Nucleus accumbens (tissue), 56 donors: ENCODE measurements at regions not wholly inside any gene's neighbourhood (a gene's known extent, or its start where the extent isn't known, plus 50 kb on each side); places are given as distances from the start of the nearest gene placed in this dataset.

ENCODE experiments used
- DNase-seq, 56 donors: peaks; one replicate each; lab custom pipeline; 2025; lab: John Stamatoyannopoulos, UW

DNA sequence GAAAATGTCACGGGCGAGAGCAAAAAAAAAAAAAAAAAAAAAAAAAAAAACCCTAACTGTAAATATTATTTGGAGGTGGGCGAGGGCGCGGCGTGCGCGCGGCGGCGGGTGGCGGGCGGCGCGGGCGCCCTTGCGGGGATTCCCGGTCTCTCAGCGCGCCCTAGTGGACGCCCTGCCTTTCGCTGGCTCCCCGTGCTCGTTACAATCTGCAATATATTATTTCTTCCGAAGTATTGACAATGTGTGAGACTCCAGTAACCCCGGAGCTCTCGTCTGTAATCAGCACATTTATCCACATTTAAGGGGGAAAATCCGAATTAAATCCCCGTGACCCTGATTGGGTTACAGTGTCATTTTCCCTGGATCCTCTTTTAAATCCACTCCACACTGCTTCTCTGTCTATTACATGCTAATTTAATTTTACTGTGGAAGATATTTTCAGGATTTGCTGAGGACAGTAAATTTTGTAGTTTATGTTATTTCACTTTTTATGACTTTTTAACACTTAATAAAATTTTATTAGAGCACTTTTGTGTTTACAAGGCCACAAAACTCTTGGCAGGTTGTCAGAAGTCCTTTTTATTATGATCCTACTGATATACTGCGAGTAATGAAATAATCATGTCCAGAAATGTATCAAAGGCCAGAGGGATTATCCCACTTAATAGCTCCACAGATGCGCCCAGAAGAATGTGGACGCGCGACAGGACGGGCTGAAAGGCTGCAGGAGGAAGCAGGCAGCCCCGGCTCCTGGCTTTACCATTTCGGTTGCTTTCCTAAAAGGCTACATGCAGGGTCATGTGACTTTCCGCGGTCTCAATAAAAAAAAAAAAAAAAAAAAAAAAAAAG, 369.1 kb downstream of the MTX2 start:
- DNase-seq: peak in 40 of 56 donors; percentile 3 to 78 (median 36)

DNA sequence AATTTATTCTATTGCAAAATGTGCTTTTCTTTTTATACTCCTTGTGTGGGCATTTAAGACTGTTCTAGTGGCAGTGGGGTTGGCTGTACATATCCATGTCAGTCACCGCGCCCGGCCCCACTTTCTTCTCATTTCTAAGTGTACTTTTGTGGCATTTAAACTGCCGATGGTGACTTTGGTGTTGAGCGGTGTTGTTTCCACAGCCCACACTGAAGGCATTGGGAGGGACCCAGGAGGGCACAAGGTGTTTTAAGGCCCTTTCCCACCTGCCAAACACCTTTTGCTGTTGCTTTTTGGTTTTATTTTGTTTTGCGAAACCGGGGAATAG, 369.7 kb downstream of the MTX2 start:
- DNase-seq: no peak

- DNase-seq: no peak
Measured at GRCh38 chr2:176639671-176640070, 370.4 kb downstream of the MTX2 start.

DNA sequence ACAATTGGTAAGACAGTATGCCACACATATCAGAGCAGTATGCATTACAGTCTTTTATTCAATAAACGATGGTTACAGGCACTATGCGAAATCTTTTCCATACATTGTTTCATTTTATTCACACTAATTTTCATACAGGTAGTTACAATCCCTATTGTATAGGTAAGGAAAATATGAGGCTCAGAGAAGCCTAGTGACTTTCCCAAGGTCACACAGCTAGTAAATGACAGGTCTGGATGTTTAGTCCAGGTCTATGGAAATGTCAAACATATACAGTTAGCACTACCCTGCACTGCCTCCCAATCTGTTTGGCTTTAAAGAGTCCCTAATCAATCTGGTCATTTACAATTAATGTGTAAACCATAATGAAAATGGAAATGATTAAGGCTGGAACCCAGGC, 372.2 kb downstream of the MTX2 start:
- DNase-seq: no peak

GRCh38 chr2:176642074-176642473, 372.8 kb downstream of the MTX2 start:
- no peak for DNase-seq

DNA sequence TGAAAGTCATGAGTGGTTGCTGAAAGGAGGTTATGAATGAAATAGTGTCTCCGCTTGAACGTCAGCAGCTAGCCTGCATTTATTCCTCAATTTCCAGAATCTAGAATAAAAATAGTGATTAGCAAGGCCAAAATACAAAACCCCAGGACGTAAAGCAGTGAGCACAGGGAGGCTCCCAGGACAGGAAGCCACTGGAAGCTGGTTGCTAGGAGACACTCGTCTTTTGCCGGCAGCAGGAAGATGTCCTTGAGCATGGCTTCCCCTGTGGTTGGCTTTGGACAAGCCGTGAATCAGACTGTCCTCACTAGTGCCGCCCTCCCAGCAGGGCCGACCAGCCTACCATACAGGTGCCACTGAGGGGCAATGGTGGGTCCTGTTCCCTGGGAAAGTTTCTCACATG, 374.4 kb downstream of the MTX2 start:
- no peak for DNase-seq

DNA sequence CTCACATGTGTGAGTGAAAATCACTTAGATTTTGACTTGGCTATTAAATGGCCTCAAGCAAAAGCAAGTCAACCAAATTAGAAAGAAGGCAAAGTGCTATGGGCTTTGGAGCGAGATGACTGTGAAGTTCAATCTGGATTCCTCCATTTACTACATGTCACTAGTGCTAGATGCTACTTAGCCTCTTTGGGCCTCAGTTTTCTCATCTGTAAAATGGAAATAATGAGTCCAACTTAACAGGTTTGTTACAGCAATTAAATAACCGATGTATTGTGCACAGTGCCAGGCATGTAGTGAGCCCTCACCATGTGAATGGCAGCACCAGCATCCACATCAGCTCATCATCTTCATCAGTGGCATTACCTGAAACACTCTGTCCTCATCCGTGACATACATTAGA, 376.3 kb downstream of the MTX2 start:
- no peak for DNase-seq

DNA sequence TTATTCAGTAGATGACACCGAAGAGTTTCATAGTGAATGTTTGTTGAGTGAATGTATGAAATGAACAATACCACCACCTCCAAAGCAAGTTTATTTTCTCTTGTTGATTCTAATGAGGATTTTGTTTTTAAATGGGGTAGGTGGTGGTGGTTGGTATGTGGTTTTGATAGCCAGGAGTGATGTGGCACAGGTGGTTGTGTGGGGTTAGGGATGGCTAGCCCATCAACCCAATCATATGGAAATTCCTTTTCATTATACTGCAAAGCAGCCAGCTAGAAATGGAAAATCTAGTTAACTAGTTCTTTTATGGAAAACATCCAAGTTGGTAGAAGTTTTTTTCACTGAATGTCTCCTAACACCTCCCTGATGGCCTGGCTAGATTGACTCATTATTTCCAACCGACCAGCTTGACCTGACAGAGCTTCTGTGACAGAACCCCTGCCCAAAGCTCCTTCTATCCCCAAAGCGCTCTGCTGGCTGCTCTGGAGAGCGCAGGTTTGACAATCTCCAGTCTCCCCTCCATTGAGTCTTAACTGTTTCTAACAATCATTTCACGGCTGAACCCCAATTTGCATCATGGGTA, 376.9 kb downstream of the MTX2 start:
- DNase-seq: no peak

DNA sequence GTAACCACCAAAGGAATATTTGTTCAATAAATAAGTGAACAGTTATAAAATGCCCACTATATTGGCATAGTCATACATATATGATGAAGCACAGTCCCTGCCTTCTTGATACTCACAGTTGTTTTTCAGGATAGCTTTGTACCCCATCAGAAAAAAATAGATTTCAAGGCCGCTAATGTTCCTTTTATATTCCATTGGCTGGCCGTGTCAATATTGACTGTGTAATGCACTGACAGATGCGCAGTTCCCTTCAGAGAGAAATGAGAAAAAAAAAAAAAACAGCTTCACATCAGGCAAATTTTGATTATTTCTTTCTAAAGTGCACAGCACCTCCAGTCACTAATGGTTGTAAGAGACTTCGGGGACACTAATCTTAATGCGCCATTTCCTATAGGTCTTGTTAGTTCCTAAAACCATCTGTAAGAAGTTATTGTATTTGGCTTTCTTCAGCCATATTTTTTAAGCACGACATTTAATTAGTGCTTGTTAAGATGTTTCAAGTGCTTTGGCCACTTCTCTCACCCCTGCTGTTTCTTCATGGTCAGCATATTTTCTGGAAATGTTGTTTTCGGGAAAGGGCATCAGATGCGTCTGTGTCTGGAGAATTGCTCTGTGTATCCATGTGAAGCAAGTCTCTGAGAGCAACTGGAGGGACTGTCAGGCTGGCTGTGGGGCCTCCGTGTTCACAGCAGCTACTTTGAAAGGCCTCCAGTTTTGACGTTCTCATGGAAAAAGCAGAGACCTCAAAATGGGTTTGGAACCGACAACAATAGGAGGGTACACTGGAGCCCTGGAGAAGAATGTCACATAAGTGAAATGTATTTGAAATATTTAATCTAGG, 378.3 kb downstream of the MTX2 start:
- no peak for DNase-seq

DNA sequence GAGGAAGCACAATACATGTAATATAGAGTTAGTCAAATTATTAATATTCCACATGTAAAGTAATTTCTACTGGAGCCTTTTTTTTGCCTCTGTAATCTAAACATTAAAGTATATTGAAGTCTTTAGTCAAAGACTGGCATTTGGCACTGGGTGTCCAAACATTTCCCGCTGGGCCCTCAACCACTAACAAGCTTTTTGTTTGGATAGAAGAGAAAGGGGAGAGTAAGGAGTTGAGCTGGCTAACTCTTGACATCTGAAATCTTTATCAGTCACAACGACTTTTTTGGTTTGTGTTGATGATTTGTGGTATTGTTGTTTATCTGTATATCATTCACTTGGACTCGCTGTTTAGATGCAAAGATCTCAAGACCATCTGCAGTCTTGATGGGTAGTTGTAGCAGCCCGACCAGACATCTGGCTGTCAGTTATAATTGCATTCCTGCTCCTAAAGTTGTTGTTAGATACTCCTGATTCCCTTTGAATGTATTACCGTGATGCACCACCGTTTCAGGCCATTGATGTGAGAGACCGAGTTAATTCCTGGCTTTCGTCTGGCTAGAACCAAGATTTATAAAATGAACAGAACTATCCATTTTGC, 379.6 kb downstream of the MTX2 start:
- no peak for DNase-seq

- no peak for DNase-seq
Measured at GRCh38 chr2:176650104-176650837, 381.0 kb downstream of the MTX2 start.

GRCh38 chr2:176650838-176651555, 381.8 kb downstream of the MTX2 start:
- no peak for DNase-seq

DNA sequence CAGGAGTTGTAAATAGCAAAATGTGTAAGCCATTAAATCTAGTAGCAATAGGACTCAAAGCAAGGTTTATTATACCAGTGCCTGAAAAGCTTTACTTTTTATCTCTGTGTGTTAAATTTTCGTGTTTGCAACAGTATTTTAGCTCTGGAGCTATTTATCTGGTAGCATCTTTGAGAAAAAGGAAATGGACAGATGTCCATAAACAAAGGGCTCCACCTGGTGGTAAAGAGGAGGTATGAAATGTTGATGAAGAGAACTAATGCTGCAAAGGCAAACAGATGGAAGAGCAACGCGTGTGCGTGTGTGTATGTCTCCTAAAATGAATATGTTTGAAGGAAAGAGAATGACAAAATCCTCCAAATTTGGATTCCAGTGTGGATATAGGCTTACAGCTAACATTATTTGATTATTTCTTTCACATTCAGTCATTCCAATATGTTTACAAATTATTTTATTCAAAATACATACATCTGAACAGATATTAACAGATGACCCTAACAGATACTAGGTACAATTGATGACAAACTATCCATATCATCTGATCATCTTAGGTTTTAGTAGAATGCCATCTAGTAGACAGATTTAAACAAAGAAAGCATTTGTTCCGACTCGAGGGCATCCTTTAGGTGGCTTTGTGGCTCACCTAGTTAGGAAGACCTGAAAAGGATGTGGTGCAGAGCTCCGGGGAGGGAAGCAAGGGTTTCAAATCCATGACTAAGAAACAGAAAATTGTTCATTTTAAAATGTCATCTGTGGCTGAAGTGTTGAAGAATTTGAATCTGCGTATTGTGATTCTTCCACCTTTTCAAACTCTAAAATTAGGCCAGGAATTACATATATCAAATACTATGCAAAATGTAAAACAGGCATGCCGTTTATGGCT, 383.3 kb downstream of the MTX2 start:
- peak in 2 of 56 donors; percentile 2 for DNase-seq

DNA sequence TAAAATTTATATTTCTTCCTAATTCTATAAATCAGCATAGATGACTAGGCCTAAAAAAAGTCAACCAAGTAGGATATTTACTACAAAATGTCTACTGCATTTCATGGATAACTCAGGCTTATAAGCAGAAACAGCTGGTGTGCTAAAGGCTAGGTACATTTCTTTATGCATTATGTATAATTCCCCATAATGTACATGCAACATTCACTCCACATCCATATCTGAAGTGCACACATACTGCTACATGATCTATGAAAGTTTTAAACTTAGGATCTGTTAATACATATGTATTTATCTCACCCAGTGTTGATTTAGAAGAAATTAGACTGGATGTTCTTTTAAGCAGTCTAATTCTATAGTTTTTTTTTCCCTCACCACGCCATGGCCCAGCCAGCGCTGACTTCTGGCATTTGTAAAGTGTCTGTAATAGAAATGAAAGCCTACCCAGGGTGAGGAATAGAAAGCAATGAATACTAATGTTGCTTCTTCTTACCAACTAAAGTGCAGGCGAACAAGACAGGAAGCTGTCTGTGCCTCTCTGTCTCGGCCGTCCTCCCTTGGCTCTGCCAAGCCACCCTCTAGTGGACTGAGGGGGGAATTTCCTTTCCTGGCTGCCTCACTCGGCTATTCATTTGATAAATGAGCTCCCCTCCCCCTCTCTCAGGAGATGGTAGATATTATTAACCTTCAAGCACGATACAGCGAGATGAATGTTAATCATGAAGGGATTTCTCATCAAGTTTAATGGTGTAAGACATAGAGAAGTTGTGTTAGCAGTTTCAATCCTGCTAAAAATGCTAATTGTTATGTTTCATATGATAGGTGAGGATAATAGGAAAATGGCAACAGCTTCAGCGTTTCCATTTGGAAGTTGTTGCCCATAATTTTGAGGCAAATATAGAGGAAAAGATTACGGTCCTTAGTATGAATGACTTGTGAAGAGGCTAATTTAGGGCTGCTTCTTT, 384.5 kb downstream of the MTX2 start:
- peak in 34 of 56 donors; percentile 1 to 57 (median 16) for DNase-seq

- DNase-seq: no peak
Measured at GRCh38 chr2:176656038-176656775, 387.0 kb downstream of the MTX2 start.

DNA sequence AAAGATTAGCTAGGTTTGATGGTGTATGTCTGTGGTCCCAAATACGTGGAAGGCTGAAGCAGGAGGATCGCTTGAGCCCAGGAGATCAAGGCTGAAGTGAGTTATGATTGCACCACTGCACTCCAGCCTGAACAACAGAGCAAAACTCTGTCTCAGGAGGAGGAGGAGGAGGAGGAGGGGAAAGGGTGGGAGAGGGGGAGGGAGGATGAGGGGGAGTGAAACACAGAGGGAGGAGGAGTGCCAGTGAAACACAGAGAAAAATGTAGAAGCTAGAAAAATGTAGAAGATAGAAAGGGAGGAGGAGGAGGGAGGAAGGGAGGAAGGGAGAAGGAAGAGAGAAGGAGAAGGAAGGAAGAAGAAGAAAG, 387.5 kb downstream of the MTX2 start:
- DNase-seq: no peak

DNA sequence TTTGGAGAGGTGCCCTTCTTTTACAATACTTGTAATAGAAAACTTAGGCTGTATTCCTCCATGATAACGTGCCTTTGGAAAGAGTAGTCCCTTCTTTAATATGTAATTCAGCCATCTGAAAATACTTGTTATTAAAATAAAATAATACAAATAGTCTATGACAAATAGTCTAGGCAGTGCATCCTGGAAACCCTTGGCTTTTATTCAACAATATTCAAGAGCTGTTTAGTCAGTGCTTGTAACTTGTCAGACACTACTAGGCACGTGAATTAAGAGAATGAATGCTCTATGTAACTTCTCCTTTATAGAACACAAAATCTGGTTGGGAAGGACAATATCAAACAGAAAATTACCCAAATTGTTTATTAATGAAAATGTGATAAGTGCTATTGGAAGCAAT, 388.2 kb downstream of the MTX2 start:
- DNase-seq: no peak
